ENCODE measurements at regions not wholly inside any gene's neighbourhood (a gene's known extent, or its start where the extent isn't known, plus 50 kb on each side); places are given as distances from the start of the nearest gene placed in this dataset.

GRCh38 chr22:49266561-49267519 lies 560.8 kb downstream of the BRD1 start:
- Histone ChIP-seq H3K4me3 (ENCODE audit: insufficient read depth, low read depth, low read length, poor library complexity, severe bottlenecking) (no peak overlapping the region), H3K4me1 (ENCODE audit: control insufficient read depth, insufficient read depth, low read length, poor library complexity, severe bottlenecking) (no peaks in the 10 kb centered on the region), H3K36me3 (ENCODE audit: control insufficient read depth, insufficient read depth, low read length) (no peaks in the 10 kb centered on the region), H3K9me3 (ENCODE audit: control insufficient read depth, low read length) (no peaks in the 10 kb centered on the region), H3K27me3 (replicated peaks; ENCODE audit: control insufficient read depth, insufficient read depth, low read length, poor library complexity, severe bottlenecking) (no peaks in the 10 kb centered on the region), H3K27ac (ENCODE audit: insufficient read depth, low read length, poor library complexity, severe bottlenecking) (no peak overlapping the region)
- no peak for DNase-seq

DNA sequence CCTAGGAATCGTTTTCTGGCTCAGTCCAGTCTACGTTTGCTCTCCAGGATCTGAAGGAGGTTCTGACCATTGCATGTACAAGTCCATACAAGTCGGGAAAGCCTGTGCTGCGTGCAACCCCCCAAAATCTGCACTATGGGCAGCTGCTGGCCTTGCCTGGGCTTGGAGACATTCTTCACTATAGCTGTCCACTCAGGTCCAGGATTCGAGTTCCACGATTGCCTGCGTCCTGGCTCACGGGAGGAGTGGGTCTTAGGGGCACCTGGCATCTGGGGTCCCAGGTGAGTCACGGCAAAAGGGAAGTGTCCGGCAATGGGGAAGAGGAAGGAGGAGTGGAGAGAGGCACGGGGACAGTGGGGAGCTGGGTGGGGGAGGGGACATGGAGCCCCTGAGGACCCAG lies 563.0 kb downstream of the BRD1 start:
- Histone ChIP-seq H3K9me3 (ENCODE audit: control insufficient read depth, low read length) (no peaks in the 10 kb centered on the region), H3K36me3 (ENCODE audit: control insufficient read depth, insufficient read depth, low read length) (no peaks in the 10 kb centered on the region), H3K27ac (ENCODE audit: insufficient read depth, low read length, poor library complexity, severe bottlenecking) (no peak overlapping the region), H3K27me3 (replicated peaks; ENCODE audit: control insufficient read depth, insufficient read depth, low read length, poor library complexity, severe bottlenecking) (no peaks in the 10 kb centered on the region), H3K4me3 (ENCODE audit: insufficient read depth, low read depth, low read length, poor library complexity, severe bottlenecking) (no peak overlapping the region), H3K4me1 (ENCODE audit: control insufficient read depth, insufficient read depth, low read length, poor library complexity, severe bottlenecking) (no peaks in the 10 kb centered on the region)
- DNase-seq: no peak

DNA sequence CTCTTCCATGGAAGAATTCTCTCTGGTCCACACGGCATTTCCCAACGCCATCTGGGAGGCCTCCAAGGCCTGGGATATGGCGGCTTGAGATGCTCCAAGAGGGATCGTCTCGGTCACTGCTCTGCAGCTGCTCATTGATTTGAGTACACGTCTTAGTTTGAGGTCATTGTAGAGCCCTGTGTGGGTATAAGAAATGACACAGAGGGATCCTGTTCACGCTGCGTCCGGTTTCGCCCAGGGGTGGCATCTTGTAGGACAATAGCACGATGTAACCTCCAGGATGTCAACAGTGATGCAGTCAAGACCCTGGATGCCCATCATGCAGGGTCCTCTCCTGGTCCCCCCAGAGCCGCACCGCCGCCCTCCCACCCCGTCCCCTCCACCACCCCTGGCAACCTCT lies 564.6 kb downstream of the BRD1 start:
- no peaks in the 10 kb centered on the region for H3K27me3 ChIP-seq (replicated peaks; ENCODE audit: control insufficient read depth, insufficient read depth, low read length, poor library complexity, severe bottlenecking)
- no peak overlapping the region for H3K4me3 ChIP-seq (ENCODE audit: insufficient read depth, low read depth, low read length, poor library complexity, severe bottlenecking)
- DNase-seq: no peak
- no peaks in the 10 kb centered on the region for H3K4me1 ChIP-seq (ENCODE audit: control insufficient read depth, insufficient read depth, low read length, poor library complexity, severe bottlenecking)
- no peak overlapping the region for H3K27ac ChIP-seq (ENCODE audit: insufficient read depth, low read length, poor library complexity, severe bottlenecking)
- no peaks in the 10 kb centered on the region for H3K36me3 ChIP-seq (ENCODE audit: control insufficient read depth, insufficient read depth, low read length)
- no peaks in the 10 kb centered on the region for H3K9me3 ChIP-seq (ENCODE audit: control insufficient read depth, low read length)

DNA sequence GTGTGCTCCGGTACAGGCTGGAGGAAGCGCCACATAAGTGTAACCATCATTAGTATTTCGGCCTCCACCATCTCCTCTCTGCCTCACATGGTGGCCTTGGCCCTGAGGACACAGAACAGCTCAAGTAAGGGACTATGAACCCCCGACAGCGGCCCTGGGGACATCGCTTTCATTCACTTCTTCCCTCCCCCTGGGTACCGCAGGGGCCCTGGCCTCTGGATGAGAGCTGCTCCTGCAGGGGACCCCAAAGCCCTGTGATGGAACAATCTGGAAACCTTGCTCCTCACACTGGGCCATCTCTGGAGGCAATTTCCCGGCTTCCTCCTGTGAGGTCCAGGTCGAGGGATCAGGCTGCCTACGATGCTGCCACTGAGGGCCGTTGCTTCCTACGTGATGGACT lies 565.5 kb downstream of the BRD1 start:
- no peaks in the 10 kb centered on the region for H3K4me1 ChIP-seq (ENCODE audit: control insufficient read depth, insufficient read depth, low read length, poor library complexity, severe bottlenecking)
- no peaks in the 10 kb centered on the region for H3K36me3 ChIP-seq (ENCODE audit: control insufficient read depth, insufficient read depth, low read length)
- no peak for DNase-seq
- H3K9me3 ChIP-seq (ENCODE audit: control insufficient read depth, low read length): no peaks in the 10 kb centered on the region
- no peak overlapping the region for H3K4me3 ChIP-seq (ENCODE audit: insufficient read depth, low read depth, low read length, poor library complexity, severe bottlenecking)
- no peak overlapping the region for H3K27ac ChIP-seq (ENCODE audit: insufficient read depth, low read length, poor library complexity, severe bottlenecking)
- no peaks in the 10 kb centered on the region for H3K27me3 ChIP-seq (replicated peaks; ENCODE audit: control insufficient read depth, insufficient read depth, low read length, poor library complexity, severe bottlenecking)

- Histone ChIP-seq H3K9me3 (ENCODE audit: control insufficient read depth, low read length) (no peaks in the 10 kb centered on the region), H3K36me3 (ENCODE audit: control insufficient read depth, insufficient read depth, low read length) (no peaks in the 10 kb centered on the region), H3K27ac (ENCODE audit: insufficient read depth, low read length, poor library complexity, severe bottlenecking) (no peak overlapping the region), H3K27me3 (replicated peaks; ENCODE audit: control insufficient read depth, insufficient read depth, low read length, poor library complexity, severe bottlenecking) (no peaks in the 10 kb centered on the region), H3K4me1 (ENCODE audit: control insufficient read depth, insufficient read depth, low read length, poor library complexity, severe bottlenecking) (no peaks in the 10 kb centered on the region), H3K4me3 (ENCODE audit: insufficient read depth, low read depth, low read length, poor library complexity, severe bottlenecking) (no peak overlapping the region)
- DNase-seq: no peak
Observed at GRCh38 chr22:49261616-49262015, 566.1 kb downstream of the BRD1 start.

GRCh38 chr22:49260681-49261580 lies 566.7 kb downstream of the BRD1 start:
- no peak for DNase-seq
- no peaks in the 10 kb centered on the region for H3K9me3 ChIP-seq (ENCODE audit: control insufficient read depth, low read length)
- H3K4me1 ChIP-seq (ENCODE audit: control insufficient read depth, insufficient read depth, low read length, poor library complexity, severe bottlenecking): no peaks in the 10 kb centered on the region
- no peak overlapping the region for H3K4me3 ChIP-seq (ENCODE audit: insufficient read depth, low read depth, low read length, poor library complexity, severe bottlenecking)
- no peaks in the 10 kb centered on the region for H3K36me3 ChIP-seq (ENCODE audit: control insufficient read depth, insufficient read depth, low read length)
- no peaks in the 10 kb centered on the region for H3K27me3 ChIP-seq (replicated peaks; ENCODE audit: control insufficient read depth, insufficient read depth, low read length, poor library complexity, severe bottlenecking)
- H3K27ac ChIP-seq (ENCODE audit: insufficient read depth, low read length, poor library complexity, severe bottlenecking): no peak overlapping the region

DNA sequence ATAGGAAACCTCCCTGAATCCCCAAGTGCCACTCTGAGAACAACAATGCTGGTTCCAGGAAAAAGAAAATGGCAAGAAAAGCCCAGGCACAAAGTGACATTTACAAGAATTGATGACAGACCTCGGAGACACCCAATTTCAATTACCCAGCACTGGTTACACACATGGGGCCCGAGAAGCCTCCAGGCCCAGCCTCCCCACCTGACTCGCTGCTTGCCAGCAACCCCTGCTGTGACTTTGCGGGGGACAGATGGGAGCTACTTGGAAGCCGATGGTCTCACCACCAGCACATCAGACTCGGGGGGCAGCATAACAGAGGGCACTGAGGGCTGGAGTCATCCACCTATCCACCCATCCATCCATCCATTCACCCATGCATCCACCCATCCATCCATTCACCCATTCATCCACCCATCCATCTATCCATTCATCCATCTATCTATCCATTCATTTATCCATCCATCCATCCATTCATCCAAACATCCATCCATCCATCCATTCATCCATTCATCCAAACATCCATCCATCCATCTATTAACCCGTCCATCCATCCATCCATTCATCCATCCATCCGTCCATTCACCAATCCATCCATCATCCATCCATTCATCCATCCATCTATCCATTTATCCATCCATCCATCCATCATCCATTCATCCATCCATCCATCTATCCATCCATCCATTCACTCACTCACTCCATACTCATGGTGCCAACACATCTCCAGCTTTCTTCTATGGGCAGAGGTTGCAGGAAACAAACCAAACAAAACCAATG lies 567.6 kb downstream of the BRD1 start:
- Histone ChIP-seq H3K4me1 (ENCODE audit: control insufficient read depth, insufficient read depth, low read length, poor library complexity, severe bottlenecking) (no peaks in the 10 kb centered on the region), H3K9me3 (ENCODE audit: control insufficient read depth, low read length) (no peaks in the 10 kb centered on the region), H3K27ac (ENCODE audit: insufficient read depth, low read length, poor library complexity, severe bottlenecking) (no peak overlapping the region), H3K36me3 (ENCODE audit: control insufficient read depth, insufficient read depth, low read length) (no peaks in the 10 kb centered on the region), H3K27me3 (replicated peaks; ENCODE audit: control insufficient read depth, insufficient read depth, low read length, poor library complexity, severe bottlenecking) (no peaks in the 10 kb centered on the region), H3K4me3 (ENCODE audit: insufficient read depth, low read depth, low read length, poor library complexity, severe bottlenecking) (no peak overlapping the region)
- no peak for DNase-seq

GRCh38 chr22:49258107-49259010 lies 569.3 kb downstream of the BRD1 start:
- no peak overlapping the region for H3K27ac ChIP-seq (ENCODE audit: insufficient read depth, low read length, poor library complexity, severe bottlenecking)
- no peaks in the 10 kb centered on the region for H3K4me1 ChIP-seq (ENCODE audit: control insufficient read depth, insufficient read depth, low read length, poor library complexity, severe bottlenecking)
- no peaks in the 10 kb centered on the region for H3K27me3 ChIP-seq (replicated peaks; ENCODE audit: control insufficient read depth, insufficient read depth, low read length, poor library complexity, severe bottlenecking)
- H3K36me3 ChIP-seq (ENCODE audit: control insufficient read depth, insufficient read depth, low read length): no peaks in the 10 kb centered on the region
- H3K4me3 ChIP-seq (ENCODE audit: insufficient read depth, low read depth, low read length, poor library complexity, severe bottlenecking): no peak overlapping the region
- no peaks in the 10 kb centered on the region for H3K9me3 ChIP-seq (ENCODE audit: control insufficient read depth, low read length)
- DNase-seq: no peak

- Histone ChIP-seq H3K36me3 (ENCODE audit: control insufficient read depth, insufficient read depth, low read length) (no peaks in the 10 kb centered on the region), H3K4me1 (ENCODE audit: control insufficient read depth, insufficient read depth, low read length, poor library complexity, severe bottlenecking) (no peaks in the 10 kb centered on the region)
Observed at GRCh38 chr22:49257551-49257961, 570.1 kb downstream of the BRD1 start.

More at GRCh38 chr22:49257551-49257961, 570.1 kb downstream of the BRD1 start:
- Histone ChIP-seq H3K27me3 (replicated peaks; ENCODE audit: control insufficient read depth, insufficient read depth, low read length, poor library complexity, severe bottlenecking) (no peaks in the 10 kb centered on the region), H3K27ac (ENCODE audit: insufficient read depth, low read length, poor library complexity, severe bottlenecking) (no peak overlapping the region), H3K9me3 (ENCODE audit: control insufficient read depth, low read length) (no peaks in the 10 kb centered on the region), H3K4me3 (ENCODE audit: insufficient read depth, low read depth, low read length, poor library complexity, severe bottlenecking) (no peak overlapping the region)
- DNase-seq: no peak
